ENCODE measurements at regions not wholly inside any gene's neighbourhood (a gene's known extent, or its start where the extent isn't known, plus 50 kb on each side); places are given as distances from the start of the nearest gene placed in this dataset.

GRCh38 chr6:125699591-125699990 lies 49.8 kb upstream of the HEY2 start:
- TF ChIP-seq CTCF (IDR thresholded peaks at IDR 0.05; ENCODE audit: insufficient read depth, low read length, poor library complexity, severe bottlenecking) = no peak
- no peak for TF ChIP-seq EZH2phosphoT487 (conservative IDR thresholded peaks at IDR 0.05; ENCODE audit: low read length)

Measured in SU-DHL-6 (cell line).